ENCODE measurements at regions not wholly inside any gene's neighbourhood (a gene's known extent, or its start where the extent isn't known, plus 50 kb on each side); places are given as distances from the start of the nearest gene placed in this dataset.

DNA sequence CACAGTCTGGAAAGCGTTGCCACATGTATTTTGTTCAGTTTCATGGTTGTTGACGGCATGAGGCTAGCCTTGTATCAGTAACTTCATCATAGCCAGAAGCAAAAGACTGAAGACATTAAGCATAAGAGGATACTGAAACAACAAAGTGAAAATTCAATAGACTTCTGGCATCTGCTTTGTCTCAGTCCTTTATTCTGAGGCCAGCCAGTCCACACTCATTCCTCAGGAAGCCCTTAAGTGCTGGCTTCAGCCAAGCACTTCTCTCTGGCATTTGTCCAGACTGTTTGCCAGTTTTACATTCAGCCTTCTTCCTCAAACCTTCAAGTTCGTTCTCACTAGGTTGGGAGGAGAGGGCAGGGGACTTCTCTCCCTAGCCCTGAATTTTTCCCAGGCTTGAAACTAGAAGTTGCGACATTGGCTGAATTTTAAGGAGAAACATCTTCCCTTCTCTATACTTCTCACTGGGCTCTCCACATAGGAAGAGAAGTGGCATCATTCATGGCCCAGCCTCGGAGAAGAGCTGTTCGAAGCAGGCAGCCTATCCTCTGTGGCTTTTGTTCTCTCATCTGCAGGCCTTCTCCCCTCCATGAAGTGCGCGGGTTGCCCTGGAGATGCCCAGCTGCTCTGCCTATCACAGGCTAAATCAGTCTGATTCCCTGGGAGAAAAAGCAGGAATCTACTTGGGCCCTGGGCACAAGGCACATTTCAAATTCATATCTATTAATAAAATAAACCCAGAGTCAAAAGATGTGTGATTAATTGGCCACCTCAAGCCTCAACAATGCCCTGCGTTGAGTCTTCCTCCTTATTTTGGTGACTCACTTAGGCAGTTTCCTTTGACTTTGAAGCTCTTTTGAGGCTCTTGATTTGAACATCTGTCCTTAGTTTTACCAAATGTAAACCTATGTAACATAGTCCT lies 130.9 kb upstream of the PLEKHA5 start:
- no peak for TF ChIP-seq EZH2phosphoT487 (conservative IDR thresholded peaks at IDR 0.05; ENCODE audit: low read length)
- TF ChIP-seq, protein P1, sequence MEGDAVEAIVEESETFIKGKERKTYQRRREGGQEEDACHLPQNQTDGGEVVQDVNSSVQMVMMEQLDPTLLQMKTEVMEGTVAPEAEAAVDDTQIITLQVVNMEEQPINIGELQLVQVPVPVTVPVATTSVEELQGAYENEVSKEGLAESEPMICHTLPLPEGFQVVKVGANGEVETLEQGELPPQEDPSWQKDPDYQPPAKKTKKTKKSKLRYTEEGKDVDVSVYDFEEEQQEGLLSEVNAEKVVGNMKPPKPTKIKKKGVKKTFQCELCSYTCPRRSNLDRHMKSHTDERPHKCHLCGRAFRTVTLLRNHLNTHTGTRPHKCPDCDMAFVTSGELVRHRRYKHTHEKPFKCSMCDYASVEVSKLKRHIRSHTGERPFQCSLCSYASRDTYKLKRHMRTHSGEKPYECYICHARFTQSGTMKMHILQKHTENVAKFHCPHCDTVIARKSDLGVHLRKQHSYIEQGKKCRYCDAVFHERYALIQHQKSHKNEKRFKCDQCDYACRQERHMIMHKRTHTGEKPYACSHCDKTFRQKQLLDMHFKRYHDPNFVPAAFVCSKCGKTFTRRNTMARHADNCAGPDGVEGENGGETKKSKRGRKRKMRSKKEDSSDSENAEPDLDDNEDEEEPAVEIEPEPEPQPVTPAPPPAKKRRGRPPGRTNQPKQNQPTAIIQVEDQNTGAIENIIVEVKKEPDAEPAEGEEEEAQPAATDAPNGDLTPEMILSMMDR (IDR thresholded peaks at IDR 0.05; ENCODE audit: insufficient read depth, low read length, poor library complexity, severe bottlenecking): no peak

All from SU-DHL-6 (cell line).